H9 (cell line): ENCODE measurements at regions not wholly inside any gene's neighbourhood (a gene's known extent, or its start where the extent isn't known, plus 50 kb on each side); places are given as distances from the start of the nearest gene placed in this dataset.

Experiments
- DNase-seq: peaks from one replicate; pipeline ENCODE4 v3.0.0-alpha.2; 2017
- H2AFZ ChIP-seq: one replicate; pipeline ENCODE4 v1.6.1; 2013; ENCODE audit warnings: mild to moderate bottlenecking, low read length, control low read depth, moderate library complexity
- H2AK5ac ChIP-seq: 2 replicates; pipeline ENCODE4 v1.6.1; 2013; ENCODE audit warnings: low read length, control low read depth, mixed read lengths; ENCODE audit not compliant: insufficient read length
- H2BK120ac ChIP-seq: one replicate; pipeline ENCODE4 v1.6.1; 2013; ENCODE audit warnings: low read depth, mild to moderate bottlenecking, low read length, control low read depth, inconsistent platforms; ENCODE audit not compliant: poor library complexity, severe bottlenecking
- H2BK12ac ChIP-seq: 2 replicates; pipeline ENCODE4 v1.6.1; 2013; ENCODE audit warnings: low read length, control low read depth, mixed read lengths, low read depth; ENCODE audit not compliant: insufficient read length
- H2BK15ac ChIP-seq: 2 replicates; pipeline ENCODE4 v1.6.1; 2013; ENCODE audit warnings: low read depth, low read length, control low read depth
- H2BK20ac ChIP-seq: one replicate; pipeline ENCODE4 v1.6.1; 2013; ENCODE audit warnings: low read depth, mild to moderate bottlenecking, low read length, control low read depth, inconsistent platforms; ENCODE audit not compliant: poor library complexity, severe bottlenecking
- H2BK5ac ChIP-seq: 2 replicates; pipeline ENCODE4 v1.6.1; 2013; ENCODE audit warnings: low read length, control low read depth, mixed read lengths; ENCODE audit not compliant: insufficient read length
- H3K14ac ChIP-seq: 2 replicates; pipeline ENCODE4 v1.6.1; 2013; ENCODE audit warnings: low read length, control low read depth; ENCODE audit not compliant: insufficient read depth
- H3K18ac ChIP-seq: 2 replicates; pipeline ENCODE4 v1.6.1; 2013; ENCODE audit warnings: low read depth, mild to moderate bottlenecking, mixed read lengths, low read length, control low read depth; ENCODE audit not compliant: insufficient read length
- H3K23ac ChIP-seq: 2 replicates; pipeline ENCODE4 v1.6.1; 2013; ENCODE audit warnings: low read length, control low read depth, mixed read lengths, low read depth; ENCODE audit not compliant: insufficient read length
- H3K23me2 ChIP-seq: 2 replicates; pipeline ENCODE4 v1.6.1; 2013; ENCODE audit warnings: low read depth, mild to moderate bottlenecking, mixed read lengths, low read length, control low read depth; ENCODE audit not compliant: insufficient read length, poor library complexity, severe bottlenecking
- H3K27ac ChIP-seq: 2 replicates; pipeline ENCODE4 v1.5.1; 2013; ENCODE audit warnings: low read length, control low read depth, mixed read lengths, low read depth; ENCODE audit not compliant: insufficient read length
- H3K27me3 ChIP-seq: 2 replicates; pipeline ENCODE4 v1.6.1; 2013; ENCODE audit warnings: low read length, control low read depth, inconsistent platforms; ENCODE audit not compliant: insufficient read depth
- H3K4ac ChIP-seq: 2 replicates; pipeline ENCODE4 v1.6.1; 2013; ENCODE audit warnings: low read depth, mild to moderate bottlenecking, control low read depth, inconsistent platforms, low read length, moderate library complexity
- H3K4me1 ChIP-seq: 2 replicates; pipeline ENCODE4 v1.6.1; 2013; ENCODE audit warnings: low read length, control low read depth, inconsistent platforms; ENCODE audit not compliant: insufficient read depth
- H3K4me2 ChIP-seq: 2 replicates; pipeline ENCODE4 v1.6.1; 2013; ENCODE audit warnings: low read length, control low read depth, mixed read lengths; ENCODE audit not compliant: insufficient read length, insufficient read depth
- H3K56ac ChIP-seq: 2 replicates; pipeline ENCODE4 v1.6.1; 2013; ENCODE audit warnings: low read depth, mild to moderate bottlenecking, mixed read lengths, low read length, control low read depth; ENCODE audit not compliant: insufficient read length
- H3K79me1 ChIP-seq: 2 replicates; pipeline ENCODE4 v1.6.1; 2013; ENCODE audit warnings: low read depth, mild to moderate bottlenecking, moderate library complexity, low read length, control low read depth, inconsistent platforms; ENCODE audit not compliant: insufficient read depth, poor library complexity, severe bottlenecking
- H3K79me2 ChIP-seq: 2 replicates; pipeline ENCODE4 v1.6.1; 2013; ENCODE audit warnings: low read length, control low read depth, inconsistent platforms; ENCODE audit not compliant: insufficient read depth
- H3K9ac ChIP-seq: 2 replicates; pipeline ENCODE4 v1.6.1; 2013; ENCODE audit warnings: low read length, control low read depth, mixed read lengths; ENCODE audit not compliant: insufficient read length; ENCODE audit errors: extremely low read depth
- H3K9me3 ChIP-seq: one replicate; pipeline ENCODE4 v1.6.1; 2013; ENCODE audit warnings: low read depth, low read length, inconsistent platforms; ENCODE audit not compliant: control insufficient read depth
- H3T11ph ChIP-seq: one replicate; pipeline ENCODE4 v1.6.1; 2013; ENCODE audit warnings: mild to moderate bottlenecking, low read length, control low read depth, inconsistent platforms
- H4K20me1 ChIP-seq: one replicate; pipeline ENCODE4 v1.6.1; 2013; ENCODE audit not compliant: control insufficient read depth, insufficient read length, insufficient read depth
- H4K5ac ChIP-seq: 2 replicates; pipeline ENCODE4 v1.6.1; 2013; ENCODE audit warnings: low read depth, mild to moderate bottlenecking, mixed read lengths, low read length, control low read depth; ENCODE audit not compliant: insufficient read length
- H4K8ac ChIP-seq: replicated peaks from 2 replicates; pipeline ENCODE4 v1.6.1; 2013; ENCODE audit warnings: low read length, control low read depth, mixed read lengths, low read depth; ENCODE audit not compliant: insufficient read length
- H4K91ac ChIP-seq: 2 replicates; pipeline ENCODE4 v1.6.1; 2013; ENCODE audit warnings: low read depth, mild to moderate bottlenecking, moderate library complexity, mixed read lengths, low read length, control low read depth; ENCODE audit not compliant: insufficient read length
- H3K27ac Mint-ChIP-seq, 3 experiments: 2 replicates in 2 of 3; 3 replicates in 1 of 3; pipeline ENCODE4 v1.8.0; 2020 to 2021; ENCODE audit warnings: mixed read lengths in 3 of 3, mild to moderate bottlenecking in 1 of 3, moderate library complexity in 1 of 3
- H3K27me3 Mint-ChIP-seq: 2 replicates; pipeline ENCODE4 v1.8.0; 2021; ENCODE audit warnings: low read depth, mild to moderate bottlenecking, moderate library complexity, mixed read lengths
- H3K36me3 Mint-ChIP-seq, 3 experiments: 2 replicates in 2 of 3; 3 replicates in 1 of 3; pipeline ENCODE4 v1.8.0; 2020 to 2021; ENCODE audit warnings: low read depth in 3 of 3, mixed read lengths in 3 of 3; ENCODE audit not compliant: insufficient read depth in 1 of 3
- H3K4me1 Mint-ChIP-seq, 2 experiments: 2 replicates each; pipeline ENCODE4 v1.8.0; 2020; ENCODE audit warnings: mixed read lengths in 2 of 2
- H3K4me3 Mint-ChIP-seq, 2 experiments: 2 replicates in 1 of 2; 3 replicates in 1 of 2; pipeline ENCODE4 v1.8.0; 2020 to 2021; ENCODE audit warnings: mild to moderate bottlenecking in 2 of 2, mixed read lengths in 2 of 2, moderate library complexity in 1 of 2
- H3K9me3 Mint-ChIP-seq, 2 experiments: 2 replicates in 1 of 2; 3 replicates in 1 of 2; pipeline ENCODE4 v1.8.0; 2020; ENCODE audit warnings: mild to moderate bottlenecking in 2 of 2, mixed read lengths in 2 of 2, moderate library complexity in 1 of 2
- WGBS: extraction: QIAGEN DNeasy Blood & Tissue Kit; methylation state at CpG from one replicate; pipeline ENCODE4 v1.1.7; 2013; ENCODE audit warnings: missing lambda C conversion rate, low lambda C conversion rate, mixed read lengths; ENCODE audit not compliant: insufficient read length; ENCODE audit errors: extremely low coverage; 5-methylcytosine and 5-hydroxymethylcytosine counted together
- TF ChIP-seq, protein P1 (sequence below): fragments of 200-600 bp; sonication (generic); conservative IDR thresholded peaks from 3 replicates; pipeline ENCODE4 v1.8.0; 2021; ENCODE audit warnings: antibody characterized with exemption, mild to moderate bottlenecking

DNA sequence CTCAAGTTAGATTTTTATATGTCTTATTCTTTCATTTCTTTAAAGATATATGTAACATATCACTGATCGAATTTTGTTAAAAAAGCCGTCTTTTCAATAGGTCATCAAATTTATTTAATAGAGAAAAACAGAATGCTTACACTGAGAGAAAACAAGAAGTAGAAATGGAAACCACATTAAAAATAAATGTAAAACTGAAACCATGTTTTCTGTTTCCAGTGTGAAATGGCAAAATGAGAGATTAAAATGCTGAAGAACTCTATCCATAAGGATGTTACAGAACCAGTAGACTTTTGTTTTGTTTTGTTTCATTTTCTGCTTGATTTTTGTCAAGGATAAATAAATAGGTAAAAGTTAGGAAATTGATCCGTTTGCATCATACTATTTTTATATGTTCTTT, 210.1 kb downstream of the PRDM9 start:
- no peaks in the 10 kb centered on the region for H4K20me1 ChIP-seq
- H3K4ac ChIP-seq: no peak overlapping the region
- no peak overlapping the region for H3K14ac ChIP-seq
- no peak overlapping the region for H4K8ac ChIP-seq
- no peak overlapping the region for H2BK5ac ChIP-seq
- H3K27ac ChIP-seq: no peak overlapping the region
- H3K79me1 ChIP-seq: no peaks in the 10 kb centered on the region
- H3K4me2 ChIP-seq: no peak overlapping the region
- H3K4me1 Mint-ChIP-seq: no peaks in the 10 kb centered on the region
- no peak for DNase-seq
- H3K9me3 ChIP-seq: no peaks in the 10 kb centered on the region
- no peak overlapping the region for H2BK15ac ChIP-seq
- H3K36me3 Mint-ChIP-seq: no peaks in the 10 kb centered on the region
- no peak overlapping the region for H4K5ac ChIP-seq
- H3K23ac ChIP-seq: no peak overlapping the region
- H3K9me3 Mint-ChIP-seq: no peaks in the 10 kb centered on the region
- no peak overlapping the region for H2BK120ac ChIP-seq
- H3K23me2 ChIP-seq: no peaks in the 10 kb centered on the region
- TF ChIP-seq, protein P1, sequence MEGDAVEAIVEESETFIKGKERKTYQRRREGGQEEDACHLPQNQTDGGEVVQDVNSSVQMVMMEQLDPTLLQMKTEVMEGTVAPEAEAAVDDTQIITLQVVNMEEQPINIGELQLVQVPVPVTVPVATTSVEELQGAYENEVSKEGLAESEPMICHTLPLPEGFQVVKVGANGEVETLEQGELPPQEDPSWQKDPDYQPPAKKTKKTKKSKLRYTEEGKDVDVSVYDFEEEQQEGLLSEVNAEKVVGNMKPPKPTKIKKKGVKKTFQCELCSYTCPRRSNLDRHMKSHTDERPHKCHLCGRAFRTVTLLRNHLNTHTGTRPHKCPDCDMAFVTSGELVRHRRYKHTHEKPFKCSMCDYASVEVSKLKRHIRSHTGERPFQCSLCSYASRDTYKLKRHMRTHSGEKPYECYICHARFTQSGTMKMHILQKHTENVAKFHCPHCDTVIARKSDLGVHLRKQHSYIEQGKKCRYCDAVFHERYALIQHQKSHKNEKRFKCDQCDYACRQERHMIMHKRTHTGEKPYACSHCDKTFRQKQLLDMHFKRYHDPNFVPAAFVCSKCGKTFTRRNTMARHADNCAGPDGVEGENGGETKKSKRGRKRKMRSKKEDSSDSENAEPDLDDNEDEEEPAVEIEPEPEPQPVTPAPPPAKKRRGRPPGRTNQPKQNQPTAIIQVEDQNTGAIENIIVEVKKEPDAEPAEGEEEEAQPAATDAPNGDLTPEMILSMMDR: no peak
- H3K4me1 ChIP-seq: no peaks in the 10 kb centered on the region
- H2BK20ac ChIP-seq: no peak overlapping the region
- no peak overlapping the region for H4K91ac ChIP-seq
- H3K27me3 Mint-ChIP-seq: no peaks in the 10 kb centered on the region
- no peak overlapping the region for H3K4me3 Mint-ChIP-seq
- H2AK5ac ChIP-seq: no peak overlapping the region
- no peak overlapping the region for H3K27ac Mint-ChIP-seq
- no peaks in the 10 kb centered on the region for H3K27me3 ChIP-seq
- H3K79me2 ChIP-seq: no peaks in the 10 kb centered on the region
- no peak overlapping the region for H3K56ac ChIP-seq
- no CpG with 5 or more reads among the region's 3 CpGs for WGBS
- H2BK12ac ChIP-seq: no peak overlapping the region
- H3K9ac ChIP-seq: no peak overlapping the region
- no peak overlapping the region for H2AFZ ChIP-seq
- H3T11ph ChIP-seq: no peak overlapping the region
- no peak overlapping the region for H3K18ac ChIP-seq
